Fibroblast of pulmonary artery (primary cell): ENCODE measurements at regions not wholly inside any gene's neighbourhood (a gene's known extent, or its start where the extent isn't known, plus 50 kb on each side); places are given as distances from the start of the nearest gene placed in this dataset.
A peak's percentile ranks its signal among the peaks of the same experiment; 100 is the strongest.

ENCODE experiments used
- DNase-seq: peaks from one replicate; pipeline ENCODE4 v3.0.0-alpha.2; 2010; ENCODE audit warnings: low read depth
- H3K4me3 ChIP-seq: replicated peaks from 2 replicates; pipeline ENCODE4 v1.5.1; 2011; ENCODE audit warnings: low read depth, mild to moderate bottlenecking, control low read depth, low read length, moderate library complexity
- TF ChIP-seq, protein P1 (sequence below): IDR thresholded peaks from 2 replicates; pipeline ENCODE4 v1.5.1; 2011; ENCODE audit warnings: mild to moderate bottlenecking, control low read depth, low read length, inconsistent platforms; ENCODE audit errors: missing control alignments

- no peak overlapping the region for H3K4me3 ChIP-seq
- TF ChIP-seq, protein P1, sequence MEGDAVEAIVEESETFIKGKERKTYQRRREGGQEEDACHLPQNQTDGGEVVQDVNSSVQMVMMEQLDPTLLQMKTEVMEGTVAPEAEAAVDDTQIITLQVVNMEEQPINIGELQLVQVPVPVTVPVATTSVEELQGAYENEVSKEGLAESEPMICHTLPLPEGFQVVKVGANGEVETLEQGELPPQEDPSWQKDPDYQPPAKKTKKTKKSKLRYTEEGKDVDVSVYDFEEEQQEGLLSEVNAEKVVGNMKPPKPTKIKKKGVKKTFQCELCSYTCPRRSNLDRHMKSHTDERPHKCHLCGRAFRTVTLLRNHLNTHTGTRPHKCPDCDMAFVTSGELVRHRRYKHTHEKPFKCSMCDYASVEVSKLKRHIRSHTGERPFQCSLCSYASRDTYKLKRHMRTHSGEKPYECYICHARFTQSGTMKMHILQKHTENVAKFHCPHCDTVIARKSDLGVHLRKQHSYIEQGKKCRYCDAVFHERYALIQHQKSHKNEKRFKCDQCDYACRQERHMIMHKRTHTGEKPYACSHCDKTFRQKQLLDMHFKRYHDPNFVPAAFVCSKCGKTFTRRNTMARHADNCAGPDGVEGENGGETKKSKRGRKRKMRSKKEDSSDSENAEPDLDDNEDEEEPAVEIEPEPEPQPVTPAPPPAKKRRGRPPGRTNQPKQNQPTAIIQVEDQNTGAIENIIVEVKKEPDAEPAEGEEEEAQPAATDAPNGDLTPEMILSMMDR, result no peak
- DNase-seq, result no peak
Observed at GRCh38 chr15:95095250-95095649, 863.9 kb downstream of the MCTP2 start.

DNA sequence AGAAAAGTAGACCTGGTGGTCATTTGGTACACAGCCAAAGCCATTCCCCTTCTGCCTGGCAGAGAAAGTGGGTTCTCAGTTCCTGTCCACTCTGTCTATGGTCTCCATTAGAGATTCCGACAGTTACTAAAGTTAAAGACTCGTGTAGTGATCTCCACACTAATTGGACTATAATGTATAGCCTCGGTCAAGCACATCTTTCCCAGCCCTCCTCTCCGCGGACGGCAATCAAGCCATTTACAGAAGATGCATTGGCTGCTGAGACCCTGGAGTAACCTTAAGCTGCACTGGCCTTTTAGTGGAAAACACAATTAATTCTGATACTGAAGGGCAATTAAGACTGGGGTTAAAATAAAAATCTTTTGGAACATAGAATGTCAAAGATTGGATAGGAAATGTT lies 865.3 kb downstream of the MCTP2 start:
- TF ChIP-seq, protein P1, result no peak
- H3K4me3 ChIP-seq, result no peak overlapping the region
- no peak for DNase-seq

DNA sequence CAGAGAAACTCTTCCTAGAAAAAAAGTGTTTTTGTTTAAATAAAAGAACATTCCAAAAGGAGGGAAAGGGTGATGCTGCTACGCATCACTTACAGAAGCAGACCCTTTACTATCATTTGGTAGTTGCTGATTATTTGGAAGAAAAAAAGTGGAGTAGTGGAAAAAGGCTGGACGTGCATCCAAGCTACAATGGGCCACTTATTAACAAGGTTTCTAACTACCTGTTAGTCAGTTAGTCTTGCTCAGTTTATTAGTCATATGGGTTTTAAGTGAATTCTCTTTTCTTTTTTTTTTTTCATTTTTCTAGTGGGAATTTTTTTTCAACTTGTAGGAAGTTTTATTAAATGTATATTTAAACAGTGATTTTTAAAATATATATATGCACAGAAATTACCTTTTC lies 866.0 kb downstream of the MCTP2 start:
- TF ChIP-seq, protein P1, result no peak
- no peak for DNase-seq
- no peak overlapping the region for H3K4me3 ChIP-seq

DNA sequence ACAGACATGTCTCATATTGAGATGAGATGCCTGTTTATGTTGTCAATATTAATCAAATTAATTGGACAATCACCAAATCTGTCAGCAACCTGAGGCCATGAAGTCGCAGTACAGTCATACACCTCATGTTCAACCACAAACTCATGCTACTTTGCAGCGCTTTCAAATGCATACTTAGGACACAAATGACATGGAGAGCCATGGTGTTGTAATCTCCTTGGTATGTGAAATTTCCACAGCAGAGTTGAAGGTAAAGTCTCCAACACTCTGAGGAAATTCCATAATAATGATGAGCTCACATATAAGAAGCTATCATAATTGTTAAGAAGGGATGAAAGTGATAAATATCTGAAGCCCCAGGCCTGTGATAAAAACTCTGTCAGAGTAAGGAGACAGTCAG lies 873.9 kb downstream of the MCTP2 start:
- no peak overlapping the region for H3K4me3 ChIP-seq
- peak; percentile 51 for DNase-seq
- TF ChIP-seq, protein P1, result no peak

GRCh38 chr15:95106801-95107200 lies 875.4 kb downstream of the MCTP2 start:
- no peak overlapping the region for H3K4me3 ChIP-seq
- TF ChIP-seq, protein P1, result no peak
- no peak for DNase-seq

DNA sequence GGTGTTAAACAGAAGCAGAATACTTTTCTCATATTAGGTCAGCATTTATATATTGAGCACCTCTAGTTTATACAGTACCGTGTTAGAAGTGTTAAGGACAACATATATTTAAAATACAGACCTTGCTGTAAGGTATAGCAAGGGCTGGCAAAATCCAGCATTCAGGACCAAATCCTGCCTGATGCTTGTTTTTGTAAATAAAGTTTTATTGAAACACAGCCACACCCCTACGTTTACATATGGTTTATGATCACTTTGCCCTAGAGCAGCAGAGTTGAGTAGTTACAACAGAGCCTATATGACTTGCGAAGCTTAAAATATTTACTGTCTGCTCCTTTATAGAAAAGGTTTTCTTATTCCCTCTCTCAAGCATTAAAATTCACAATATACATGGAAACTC lies 877.3 kb downstream of the MCTP2 start:
- DNase-seq, result no peak
- TF ChIP-seq, protein P1, result no peak

GRCh38 chr15:95111969-95112368 lies 880.6 kb downstream of the MCTP2 start:
- H3K4me3 ChIP-seq, result no peak overlapping the region
- no peak for DNase-seq
- TF ChIP-seq, protein P1, result no peak

More for the DNA sequence above, 877.3 kb downstream of the MCTP2 start:
- no peak overlapping the region for H3K4me3 ChIP-seq
